Fibroblast of skin of scalp (primary cell): ENCODE measurements at regions not wholly inside any gene's neighbourhood (a gene's known extent, or its start where the extent isn't known, plus 50 kb on each side); places are given as distances from the start of the nearest gene placed in this dataset.

Experiments
- DNase-seq: peaks from one replicate; pipeline ENCODE4 v3.0.0-alpha.2; 2013

GRCh38 chr11:97325693-97326092 lies 935.9 kb downstream of the JRKL start:
- DNase-seq, result no peak

- DNase-seq, result no peak
Measured at GRCh38 chr11:97332271-97332670, 942.5 kb downstream of the JRKL start.

DNA sequence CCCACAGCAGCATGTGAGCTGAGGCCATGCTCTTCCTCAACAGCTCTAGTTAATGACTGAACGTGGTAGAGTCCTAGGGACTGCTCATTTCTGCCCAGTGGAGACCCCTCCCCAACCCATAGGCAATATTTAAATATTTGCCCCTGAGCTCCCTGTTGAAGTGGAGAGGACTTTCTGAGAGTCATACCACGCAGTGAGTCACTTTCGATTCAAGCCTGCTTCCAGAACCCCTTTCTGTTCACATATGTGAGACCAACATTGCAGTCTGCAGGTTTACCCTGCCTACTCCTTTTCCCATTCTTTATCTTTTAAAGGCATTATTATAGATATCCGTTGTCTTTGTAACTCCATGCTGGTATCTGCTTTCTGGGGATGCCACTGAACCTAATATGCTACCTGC lies 946.3 kb downstream of the JRKL start:
- no peak for DNase-seq

- DNase-seq, result no peak
Measured at GRCh38 chr11:97345032-97345431, 955.2 kb downstream of the JRKL start.

DNA sequence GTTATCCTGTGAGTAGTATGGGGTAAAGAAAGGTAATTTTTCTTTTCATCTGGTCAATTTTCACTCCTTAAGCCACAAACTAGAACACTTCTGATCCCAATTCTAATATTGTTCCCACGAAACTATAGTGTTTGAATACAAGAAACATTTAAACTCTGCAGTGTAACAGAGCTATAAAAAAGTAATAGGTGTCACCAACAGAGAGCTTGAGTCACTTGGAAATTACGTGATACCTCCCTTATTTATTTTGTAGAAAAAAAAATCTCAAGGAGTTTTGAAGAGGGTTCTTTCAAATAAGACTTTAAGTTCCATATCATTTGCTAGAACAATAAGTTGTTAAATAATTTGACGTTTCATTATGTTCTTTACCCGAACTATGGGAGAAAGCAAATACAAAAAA lies 959.4 kb downstream of the JRKL start:
- no peak for DNase-seq

DNA sequence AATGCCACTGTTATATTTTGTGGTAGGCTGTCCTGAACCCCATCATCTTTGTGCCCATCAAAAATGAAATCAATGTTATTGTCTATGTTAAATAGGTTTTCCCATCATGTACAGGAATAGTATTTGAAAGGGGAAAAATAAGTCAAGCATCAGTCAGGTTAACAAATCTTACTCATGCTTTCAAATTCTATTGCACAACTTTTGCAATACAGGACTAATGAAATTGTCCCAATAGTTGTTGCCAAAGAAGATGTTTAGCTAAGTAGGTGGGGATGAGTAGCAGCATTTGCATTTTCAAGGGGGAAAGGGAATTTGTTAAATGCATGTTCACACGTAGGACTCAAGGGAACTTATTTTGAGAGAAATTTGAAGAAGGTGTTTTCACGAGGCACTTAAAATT lies 962.1 kb downstream of the JRKL start:
- no peak for DNase-seq

DNA sequence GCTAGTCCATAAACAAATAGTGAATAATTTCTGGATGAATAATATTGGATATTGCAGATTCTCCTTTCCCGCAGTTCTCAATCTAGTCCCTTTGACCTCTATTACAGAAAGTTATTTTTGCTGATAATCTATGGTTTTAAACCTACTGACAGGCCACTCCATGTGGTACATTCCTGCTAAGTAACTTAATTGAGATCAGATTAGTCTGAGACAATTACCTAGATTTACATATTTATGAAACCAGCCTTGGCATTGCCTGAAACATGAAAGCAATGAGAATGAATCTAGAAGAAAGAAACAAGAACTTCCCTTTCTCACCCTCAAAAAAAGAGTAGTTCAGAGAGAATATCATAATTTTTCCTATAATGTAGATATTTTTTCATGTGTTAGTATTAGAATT lies 964.2 kb downstream of the JRKL start:
- no peak for DNase-seq

- DNase-seq, result no peak
Measured at GRCh38 chr11:97354576-97354975, 964.8 kb downstream of the JRKL start.

GRCh38 chr11:97355230-97355629 lies 965.4 kb downstream of the JRKL start:
- DNase-seq, result no peak

GRCh38 chr11:97356144-97356543 lies 966.3 kb downstream of the JRKL start:
- DNase-seq, result no peak

GRCh38 chr11:97359016-97359415 lies 969.2 kb downstream of the JRKL start:
- DNase-seq, result no peak

DNA sequence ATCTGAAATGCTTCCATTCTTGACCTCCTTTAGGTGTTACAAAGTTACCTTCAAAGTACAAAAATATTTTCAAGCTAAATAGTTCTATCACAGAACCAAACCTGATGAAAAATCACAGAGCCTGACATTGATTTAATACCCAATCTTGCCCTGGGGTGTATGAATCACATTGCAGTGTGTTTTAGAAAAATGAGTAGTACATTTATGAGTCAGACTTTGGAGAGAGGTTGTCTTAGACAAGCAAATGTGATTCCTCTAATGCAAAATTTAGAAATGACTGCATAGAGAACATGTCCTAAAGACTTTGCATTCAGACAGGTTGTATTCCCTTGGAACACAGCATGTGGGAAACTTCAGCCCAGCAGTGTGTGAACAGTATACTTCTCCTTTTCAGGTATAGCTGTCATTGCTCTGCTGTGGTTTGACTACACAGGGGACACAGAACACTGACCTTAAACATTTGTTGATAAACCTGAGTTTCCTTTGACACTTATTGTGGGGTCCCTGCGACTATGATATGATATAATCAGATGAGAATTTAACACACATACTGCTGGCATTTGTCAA lies 972.1 kb downstream of the JRKL start:
- peak; percentile 56 for DNase-seq

DNA sequence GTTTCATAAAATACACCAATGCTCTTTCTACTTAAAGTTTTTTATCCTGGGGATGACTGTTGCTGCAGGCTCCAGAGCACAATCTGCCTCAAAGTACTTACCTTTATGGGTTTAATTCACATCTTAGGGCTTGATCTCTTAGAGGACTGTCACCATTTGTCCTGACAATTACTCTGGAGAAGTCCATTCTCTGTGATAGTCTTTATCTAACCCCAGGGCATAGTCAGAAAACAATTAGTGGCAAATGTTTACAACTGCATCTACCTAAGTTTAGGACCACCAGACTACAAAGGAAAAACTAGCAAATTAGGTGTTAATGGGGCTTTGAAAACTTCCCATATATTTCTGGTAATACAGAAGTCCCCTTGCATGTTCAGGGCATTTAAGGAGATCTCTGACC lies 973.5 kb downstream of the JRKL start:
- no peak for DNase-seq

GRCh38 chr11:97364047-97364446 lies 974.2 kb downstream of the JRKL start:
- DNase-seq, result peak; percentile 83

DNA sequence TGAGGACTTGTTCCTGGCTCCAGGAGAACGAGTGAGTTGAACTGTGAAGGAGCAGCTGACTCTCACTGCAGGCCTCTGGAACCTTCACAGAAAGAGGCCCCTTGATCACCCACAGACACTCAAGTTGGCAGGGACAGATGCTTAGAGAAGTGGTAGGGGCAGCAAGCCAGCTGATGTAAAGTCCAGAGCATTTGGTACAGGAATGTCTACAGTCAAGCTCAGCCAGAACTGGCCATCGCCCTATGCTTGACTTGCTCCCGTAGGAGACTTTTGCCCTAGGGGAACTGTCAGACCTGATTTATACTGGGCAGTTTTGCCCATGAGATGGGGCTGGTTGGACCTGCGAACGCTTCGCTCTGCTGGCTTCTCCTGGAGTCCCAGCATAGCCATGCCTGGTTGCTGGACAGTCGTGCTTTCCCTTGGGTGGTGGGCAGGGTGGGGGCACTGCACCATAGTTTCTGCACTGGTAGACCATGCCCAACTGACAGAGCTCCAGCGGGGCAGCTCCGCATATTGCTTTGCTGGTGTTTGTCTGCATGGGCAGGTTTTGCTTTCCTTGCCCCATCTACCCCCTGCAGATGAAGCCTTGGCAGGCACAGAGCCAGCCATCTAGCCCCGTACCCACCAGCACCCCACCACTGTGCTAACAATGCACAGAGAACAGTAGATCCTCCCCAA lies 977.7 kb downstream of the JRKL start:
- DNase-seq, result no peak

- DNase-seq, result no peak
Measured at GRCh38 chr11:97389270-97389669, 999.5 kb downstream of the JRKL start.

GRCh38 chr11:97398246-97398645 lies 1008.4 kb downstream of the JRKL start:
- DNase-seq, result no peak

DNA sequence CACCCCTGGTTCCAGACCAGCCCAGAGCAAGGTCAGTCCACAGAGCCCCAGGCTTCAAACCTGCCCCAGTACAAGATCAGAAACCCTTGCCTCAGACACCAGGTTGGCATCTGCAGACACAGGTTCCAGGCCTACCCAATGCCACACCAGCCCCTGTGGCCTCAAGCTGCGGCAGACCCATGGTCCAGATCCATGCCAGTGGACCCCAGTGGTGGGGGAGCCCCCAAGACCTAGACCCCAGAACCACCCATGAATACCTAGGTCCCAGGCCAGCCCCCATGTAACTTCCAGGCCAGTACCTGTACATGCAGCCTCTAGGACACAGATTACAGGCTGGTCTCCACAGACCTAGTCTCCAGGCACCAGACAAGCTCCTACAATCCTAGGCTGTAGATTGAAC lies 1019.3 kb downstream of the JRKL start:
- no peak for DNase-seq

DNA sequence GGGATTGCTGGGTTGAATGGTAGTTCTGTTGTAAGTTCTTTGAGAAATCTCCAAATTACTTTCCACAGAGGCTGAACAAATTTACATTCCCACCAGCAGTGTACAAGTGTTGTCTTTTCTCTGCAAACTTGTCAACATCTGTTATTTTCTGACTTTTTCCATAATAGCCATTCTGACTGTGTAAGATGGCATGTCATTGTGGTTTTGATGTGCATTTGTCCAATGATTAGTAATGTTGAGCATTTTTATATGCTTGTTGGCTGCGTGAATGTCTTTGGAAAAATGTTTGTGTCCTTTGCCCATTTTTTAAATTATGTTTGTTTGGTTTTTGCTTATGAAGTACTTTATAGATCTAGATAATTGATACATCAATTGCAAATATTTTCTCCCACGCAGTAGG lies 1025.0 kb downstream of the JRKL start:
- peak; percentile 9 for DNase-seq

GRCh38 chr11:97419729-97420128 lies 1029.9 kb downstream of the JRKL start:
- DNase-seq, result no peak

DNA sequence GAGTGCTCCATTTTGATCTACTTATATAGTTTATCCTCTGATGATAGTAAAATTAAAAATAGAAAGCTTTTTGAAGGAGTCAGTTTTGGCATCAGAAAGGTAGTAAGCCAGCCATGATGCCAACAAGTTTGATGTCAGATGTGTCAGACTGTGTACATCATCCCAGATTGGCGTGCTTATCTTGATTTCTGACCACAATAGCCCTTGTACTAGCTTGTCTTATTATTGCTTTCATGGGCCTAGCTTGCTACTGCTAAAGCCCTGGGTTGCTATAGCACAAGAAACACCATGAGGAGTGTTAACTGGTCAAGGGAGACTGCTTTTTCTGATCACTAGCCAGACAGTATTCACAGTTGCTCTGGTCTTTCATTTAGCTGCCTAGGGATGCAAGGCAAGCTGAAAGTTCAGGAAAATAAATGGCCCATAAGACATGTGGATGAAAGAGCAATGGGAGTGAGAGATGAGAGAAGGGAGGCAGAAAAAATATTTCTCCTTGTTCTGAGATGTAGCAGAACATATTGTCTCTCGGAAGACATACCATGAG lies 1038.5 kb downstream of the JRKL start:
- no peak for DNase-seq

DNA sequence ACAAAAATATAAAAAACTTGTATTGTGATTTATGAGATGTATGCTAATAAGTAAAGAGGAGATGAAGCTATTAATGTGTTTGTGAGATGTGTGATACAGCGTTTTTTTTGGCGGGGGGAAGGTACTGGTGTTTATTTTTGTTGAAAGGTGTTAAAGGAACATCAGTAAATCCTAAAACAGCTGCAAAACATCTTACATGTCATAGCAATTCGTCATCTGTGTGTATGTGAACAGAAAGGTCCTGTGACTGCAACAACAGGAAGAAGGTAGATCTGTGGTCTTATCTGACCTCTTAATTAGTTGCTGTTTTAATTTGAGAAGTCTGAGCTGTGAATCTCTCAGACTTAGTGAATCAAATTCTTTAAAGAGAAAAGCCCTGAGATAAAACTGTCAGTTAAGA lies 1041.1 kb downstream of the JRKL start:
- no peak for DNase-seq

GRCh38 chr11:97432926-97433325 lies 1043.1 kb downstream of the JRKL start:
- DNase-seq, result no peak

GRCh38 chr11:97445561-97445960 lies 1055.7 kb downstream of the JRKL start:
- no peak for DNase-seq

- no peak for DNase-seq
Measured at GRCh38 chr11:97451441-97451840, 1061.6 kb downstream of the JRKL start.
